ENCODE measurements at regions not wholly inside any gene's neighbourhood (a gene's known extent, or its start where the extent isn't known, plus 50 kb on each side); places are given as distances from the start of the nearest gene placed in this dataset.
A peak's percentile ranks its signal among the peaks of the same experiment; 100 is the strongest.

- peak; percentile 49 to 56 for TF ChIP-seq CTCF (conservative IDR thresholded peaks at IDR 0.05 in 1 of 2, IDR thresholded peaks at IDR 0.05 in 1 of 2; ENCODE audit: extremely low read depth in 1 of 2, insufficient read depth in 1 of 2, low read depth in 1 of 2, low read length in 2 of 2)
- TF ChIP-seq EZH2 (IDR thresholded peaks at IDR 0.05; ENCODE audit: borderline replicate concordance, low read length), result no peak
These were observed 362.6 kb downstream of the DAD1 start for GRCh38 chr14:22226381-22226780.
